Astrocyte of the spinal cord (primary cell): ENCODE measurements at regions not wholly inside any gene's neighbourhood (a gene's known extent, or its start where the extent isn't known, plus 50 kb on each side); places are given as distances from the start of the nearest gene placed in this dataset.

Experiments
- DNase-seq: peaks from one replicate; pipeline ENCODE4 v3.0.0; 2011; ENCODE audit warnings: low read depth, low spot score
- H3K4me3 ChIP-seq: 2 replicates; pipeline ENCODE4 v1.5.1; 2011; ENCODE audit warnings: low read depth, mild to moderate bottlenecking, low read length, moderate library complexity
- CTCF ChIP-seq: IDR thresholded peaks from 2 replicates; pipeline ENCODE4 v1.5.1; 2012; ENCODE audit warnings: low read depth, mild to moderate bottlenecking, low read length, inconsistent platforms
- in situ Hi-C: cut with HindIII; loops from 2 replicates; pipeline ENCODE4 v1.10.0; 2017; ENCODE audit warnings: low sequenced_read_pairs

GRCh38 chr12:75954749-75955148 is 76.8 kb downstream of the PHLDA1 start:
- no peak for DNase-seq
- no peak overlapping the region for H3K4me3 ChIP-seq
- no peak for TF ChIP-seq CTCF
- in situ Hi-C loops, result no loop called here

- peak; percentile 95 for DNase-seq
- TF ChIP-seq CTCF, result no peak
- in situ Hi-C loops, result no loop called here
- no peak overlapping the region for H3K4me3 ChIP-seq
Measured at GRCh38 chr12:75954041-75954440, 77.5 kb downstream of the PHLDA1 start.

- no peak for TF ChIP-seq CTCF
- peak; percentile 69 for DNase-seq
- in situ Hi-C loops, result no loop called here
- H3K4me3 ChIP-seq, result no peak overlapping the region
Measured at GRCh38 chr12:75953312-75953906, 78.2 kb downstream of the PHLDA1 start.

GRCh38 chr12:75951399-75952278 is 79.9 kb downstream of the PHLDA1 start:
- DNase-seq, result no peak
- in situ Hi-C loops, result no loop called here
- H3K4me3 ChIP-seq, result no peak overlapping the region
- TF ChIP-seq CTCF, result no peak

- DNase-seq, result no peak
- in situ Hi-C loops, result no loop called here
- TF ChIP-seq CTCF, result no peak
- no peak overlapping the region for H3K4me3 ChIP-seq
Measured at GRCh38 chr12:75947156-75947723, 84.3 kb downstream of the PHLDA1 start.

- no peak for DNase-seq
- H3K4me3 ChIP-seq, result no peak overlapping the region
- in situ Hi-C loops, result no loop called here
- TF ChIP-seq CTCF, result no peak
Measured at GRCh38 chr12:75945581-75945980, 86.0 kb downstream of the PHLDA1 start.
